Panc1 (cell line): ENCODE measurements at regions not wholly inside any gene's neighbourhood (a gene's known extent, or its start where the extent isn't known, plus 50 kb on each side); places are given as distances from the start of the nearest gene placed in this dataset.

Source experiments
- ATAC-seq: fragments of 200-7000 bp; cut with Tn5 transposase; 2 replicates; pipeline ENCODE4 v1.9.1; 2020; ENCODE audit warnings: mild to moderate bottlenecking, moderate library complexity
- BruUV-seq: library from RNA; stranded (reverse); fragments of 400-500 nt; replicated peaks from 2 replicates; lab custom pipeline; 2021; lab: Mats Ljungman, UMichigan
- CTCF ChIA-PET: fragments of 300-600 bp; sonication (Branson Sonifier 250); formaldehyde crosslinking; loops from one replicate; lab custom pipeline; 2022; ENCODE audit warnings: antibody characterized with exemption; lab: Charles Lee
- POLR2A ChIA-PET: fragments of 300-600 bp; sonication (Branson Sonifier 250); formaldehyde crosslinking; loops from one replicate; lab custom pipeline; 2022; ENCODE audit warnings: antibody characterized with exemption; lab: Charles Lee
- DNase-seq: peaks from one replicate; pipeline ENCODE4 v3.0.0-alpha.2; 2010; ENCODE audit warnings: low read depth, low spot score
- H3K27ac ChIP-seq: 2 replicates; pipeline ENCODE4 v1.5.1; 2011; ENCODE audit warnings: mild to moderate bottlenecking, low read length, inconsistent platforms
- H3K27me3 ChIP-seq: fragments of 200-500 bp; sonication (Bioruptor generic); 2 replicates; pipeline ENCODE4 v1.6.0; 2014; ENCODE audit warnings: low read length, inconsistent platforms; ENCODE audit not compliant: control insufficient read depth, insufficient read depth
- H3K36me3 ChIP-seq: fragments of 200-500 bp; sonication (Bioruptor generic); 2 replicates; pipeline ENCODE4 v1.5.1; 2014; ENCODE audit warnings: inconsistent platforms, mild to moderate bottlenecking, low read length, moderate library complexity; ENCODE audit not compliant: control insufficient read depth, insufficient read depth
- H3K4me1 ChIP-seq: 2 replicates; pipeline ENCODE4 v1.5.1; 2011; ENCODE audit warnings: inconsistent platforms, mild to moderate bottlenecking, low read length, moderate library complexity; ENCODE audit not compliant: control insufficient read depth, insufficient read depth
- H3K4me3 ChIP-seq, 2 experiments: 2 replicates each; pipeline ENCODE4 v1.5.1; 2011 to 2012; ENCODE audit warnings: low read depth in 2 of 2, low read length in 2 of 2, mild to moderate bottlenecking in 2 of 2, inconsistent platforms in 1 of 2, moderate library complexity in 1 of 2
- H3K9me3 ChIP-seq: fragments of 200-500 bp; sonication (Bioruptor generic); 2 replicates; pipeline ENCODE4 v1.5.1; 2014; ENCODE audit warnings: low read depth, mild to moderate bottlenecking, inconsistent platforms, low read length, moderate library complexity; ENCODE audit not compliant: control insufficient read depth, insufficient read depth
- POLR2AphosphoS5 ChIP-seq: IDR thresholded peaks from 2 replicates; pipeline ENCODE4 v1.6.1; 2012; ENCODE audit warnings: mild to moderate bottlenecking, low read depth, low read length, moderate library complexity
- SIN3A ChIP-seq: IDR thresholded peaks from 2 replicates; pipeline ENCODE4 v1.6.1; 2012; ENCODE audit warnings: low read depth, mild to moderate bottlenecking, low read length, moderate library complexity, borderline replicate concordance; ENCODE audit not compliant: insufficient read depth
- TCF7L2 ChIP-seq: IDR thresholded peaks from 2 replicates; pipeline ENCODE4 v1.6.1; 2011; ENCODE audit warnings: mild to moderate bottlenecking, low read depth, low read length, inconsistent platforms
- in situ Hi-C: cut with HindIII; loops from 2 replicates; pipeline ENCODE4 v1.10.0; 2016; ENCODE audit warnings: low sequenced_read_pairs, low pct_unique_long_range_greater_than_20kb
- intact Hi-C: fragments of 100-400 bp; cut with micrococcal nuclease; formaldehyde crosslinking; loops from one replicate; pipeline ENCODE4 v1.10.0; 2022; ENCODE audit not compliant: unreplicated experiment
- TF ChIP-seq, protein P1 (sequence below), 2 experiments: IDR thresholded peaks; 2 replicates each; pipeline ENCODE4 v1.6.1; 2011 to 2012; ENCODE audit warnings: low read depth in 2 of 2, control low read depth in 1 of 2, low read length in 1 of 2, mild to moderate bottlenecking in 1 of 2, moderate library complexity in 1 of 2; ENCODE audit not compliant: insufficient read depth in 1 of 2
- TF ChIP-seq, protein P2 (sequence below): fragments of 450-650 bp; IDR thresholded peaks from 2 replicates; pipeline ENCODE4 v1.5.1; 2017; ENCODE audit warnings: mild to moderate bottlenecking

DNA sequence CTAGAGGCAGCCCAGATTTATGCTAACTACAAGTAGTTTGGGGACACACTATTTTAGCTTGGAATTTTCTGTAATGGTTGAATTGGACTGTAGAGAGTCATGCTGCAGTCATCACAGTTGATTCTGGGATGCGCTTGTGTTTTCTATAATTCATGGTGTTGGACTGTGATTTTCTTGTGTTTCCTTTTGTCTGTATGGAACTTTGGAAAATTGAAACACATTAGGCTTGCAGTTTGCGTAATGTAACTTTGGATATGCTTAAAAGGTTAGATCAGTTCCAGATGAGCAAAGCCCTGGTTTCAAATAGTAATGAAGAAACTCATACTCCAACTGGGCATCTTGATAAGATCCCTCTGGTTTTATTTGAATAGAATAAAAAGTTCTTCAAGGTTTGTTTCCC, 502.2 kb downstream of the ARL4A start:
- Histone ChIP-seq H3K4me3 (no peak overlapping the region), H3K9me3 (no peaks in the 10 kb centered on the region), H3K4me1 (no peaks in the 10 kb centered on the region), H3K36me3 (no peaks in the 10 kb centered on the region), H3K27ac (no peak overlapping the region), H3K27me3 (no peaks in the 10 kb centered on the region)
- DNase-seq (no peak), ATAC-seq (no peak)
- TF ChIP-seq, protein P1, sequence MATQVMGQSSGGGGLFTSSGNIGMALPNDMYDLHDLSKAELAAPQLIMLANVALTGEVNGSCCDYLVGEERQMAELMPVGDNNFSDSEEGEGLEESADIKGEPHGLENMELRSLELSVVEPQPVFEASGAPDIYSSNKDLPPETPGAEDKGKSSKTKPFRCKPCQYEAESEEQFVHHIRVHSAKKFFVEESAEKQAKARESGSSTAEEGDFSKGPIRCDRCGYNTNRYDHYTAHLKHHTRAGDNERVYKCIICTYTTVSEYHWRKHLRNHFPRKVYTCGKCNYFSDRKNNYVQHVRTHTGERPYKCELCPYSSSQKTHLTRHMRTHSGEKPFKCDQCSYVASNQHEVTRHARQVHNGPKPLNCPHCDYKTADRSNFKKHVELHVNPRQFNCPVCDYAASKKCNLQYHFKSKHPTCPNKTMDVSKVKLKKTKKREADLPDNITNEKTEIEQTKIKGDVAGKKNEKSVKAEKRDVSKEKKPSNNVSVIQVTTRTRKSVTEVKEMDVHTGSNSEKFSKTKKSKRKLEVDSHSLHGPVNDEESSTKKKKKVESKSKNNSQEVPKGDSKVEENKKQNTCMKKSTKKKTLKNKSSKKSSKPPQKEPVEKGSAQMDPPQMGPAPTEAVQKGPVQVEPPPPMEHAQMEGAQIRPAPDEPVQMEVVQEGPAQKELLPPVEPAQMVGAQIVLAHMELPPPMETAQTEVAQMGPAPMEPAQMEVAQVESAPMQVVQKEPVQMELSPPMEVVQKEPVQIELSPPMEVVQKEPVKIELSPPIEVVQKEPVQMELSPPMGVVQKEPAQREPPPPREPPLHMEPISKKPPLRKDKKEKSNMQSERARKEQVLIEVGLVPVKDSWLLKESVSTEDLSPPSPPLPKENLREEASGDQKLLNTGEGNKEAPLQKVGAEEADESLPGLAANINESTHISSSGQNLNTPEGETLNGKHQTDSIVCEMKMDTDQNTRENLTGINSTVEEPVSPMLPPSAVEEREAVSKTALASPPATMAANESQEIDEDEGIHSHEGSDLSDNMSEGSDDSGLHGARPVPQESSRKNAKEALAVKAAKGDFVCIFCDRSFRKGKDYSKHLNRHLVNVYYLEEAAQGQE (IDR thresholded peaks at IDR 0.05; ENCODE audit: insufficient read depth in 1 of 2, low read depth in 2 of 2, low read length in 1 of 2), result no peak
- TF ChIP-seq TCF7L2 (no peak), POLR2AphosphoS5 (no peak), SIN3A (no peak)
- TF ChIP-seq, protein P2, sequence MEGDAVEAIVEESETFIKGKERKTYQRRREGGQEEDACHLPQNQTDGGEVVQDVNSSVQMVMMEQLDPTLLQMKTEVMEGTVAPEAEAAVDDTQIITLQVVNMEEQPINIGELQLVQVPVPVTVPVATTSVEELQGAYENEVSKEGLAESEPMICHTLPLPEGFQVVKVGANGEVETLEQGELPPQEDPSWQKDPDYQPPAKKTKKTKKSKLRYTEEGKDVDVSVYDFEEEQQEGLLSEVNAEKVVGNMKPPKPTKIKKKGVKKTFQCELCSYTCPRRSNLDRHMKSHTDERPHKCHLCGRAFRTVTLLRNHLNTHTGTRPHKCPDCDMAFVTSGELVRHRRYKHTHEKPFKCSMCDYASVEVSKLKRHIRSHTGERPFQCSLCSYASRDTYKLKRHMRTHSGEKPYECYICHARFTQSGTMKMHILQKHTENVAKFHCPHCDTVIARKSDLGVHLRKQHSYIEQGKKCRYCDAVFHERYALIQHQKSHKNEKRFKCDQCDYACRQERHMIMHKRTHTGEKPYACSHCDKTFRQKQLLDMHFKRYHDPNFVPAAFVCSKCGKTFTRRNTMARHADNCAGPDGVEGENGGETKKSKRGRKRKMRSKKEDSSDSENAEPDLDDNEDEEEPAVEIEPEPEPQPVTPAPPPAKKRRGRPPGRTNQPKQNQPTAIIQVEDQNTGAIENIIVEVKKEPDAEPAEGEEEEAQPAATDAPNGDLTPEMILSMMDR, result no peak
- ChIA-PET CTCF (no interaction called here), POLR2A (no interaction called here)
- in situ Hi-C loops (no loop called here), intact Hi-C loops (no loop called here)
- BruUV-seq, result no TSS peak

DNA sequence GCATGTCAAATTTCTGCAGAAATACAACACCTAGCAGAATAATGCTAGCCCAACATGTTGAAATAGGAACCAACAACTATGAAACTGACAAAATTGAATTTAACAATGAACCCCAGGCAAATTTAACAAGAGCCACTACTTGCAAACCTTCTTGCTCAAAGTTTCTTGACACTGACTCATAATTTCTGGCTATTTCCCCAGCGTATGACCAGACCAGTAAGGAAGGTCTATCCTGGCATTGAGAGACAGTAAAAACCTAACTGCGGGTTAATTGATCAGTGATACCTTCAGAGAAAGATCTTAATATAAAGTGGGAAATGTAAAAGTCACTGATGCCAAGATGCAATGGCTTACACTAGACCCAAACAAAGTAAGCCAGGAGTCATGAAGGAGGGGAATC, 510.1 kb downstream of the ARL4A start:
- Histone ChIP-seq H3K4me3 (no peak overlapping the region), H3K4me1 (no peaks in the 10 kb centered on the region), H3K9me3 (no peaks in the 10 kb centered on the region), H3K36me3 (no peaks in the 10 kb centered on the region), H3K27ac (no peak overlapping the region), H3K27me3 (no peaks in the 10 kb centered on the region)
- in situ Hi-C loops (no loop called here), intact Hi-C loops (no loop called here)
- POLR2A ChIA-PET, result no interaction called here
- CTCF ChIA-PET, result no interaction called here
- BruUV-seq, result no TSS peak
- DNase-seq (no peak), ATAC-seq (no peak)
- TF ChIP-seq TCF7L2 (no peak), POLR2AphosphoS5 (no peak), SIN3A (no peak)
- TF ChIP-seq, protein P1 (IDR thresholded peaks at IDR 0.05; ENCODE audit: insufficient read depth in 1 of 2, low read depth in 2 of 2, low read length in 1 of 2), result no peak
- TF ChIP-seq, protein P2, result no peak
